ENCODE measurements at regions not wholly inside any gene's neighbourhood (a gene's known extent, or its start where the extent isn't known, plus 50 kb on each side); places are given as distances from the start of the nearest gene placed in this dataset.
"Not testable (repeated sequence)": the region's sequence is repeated elsewhere in the genome, so short reads cannot be mapped to it uniquely, and the experiment has no call there.

DNA sequence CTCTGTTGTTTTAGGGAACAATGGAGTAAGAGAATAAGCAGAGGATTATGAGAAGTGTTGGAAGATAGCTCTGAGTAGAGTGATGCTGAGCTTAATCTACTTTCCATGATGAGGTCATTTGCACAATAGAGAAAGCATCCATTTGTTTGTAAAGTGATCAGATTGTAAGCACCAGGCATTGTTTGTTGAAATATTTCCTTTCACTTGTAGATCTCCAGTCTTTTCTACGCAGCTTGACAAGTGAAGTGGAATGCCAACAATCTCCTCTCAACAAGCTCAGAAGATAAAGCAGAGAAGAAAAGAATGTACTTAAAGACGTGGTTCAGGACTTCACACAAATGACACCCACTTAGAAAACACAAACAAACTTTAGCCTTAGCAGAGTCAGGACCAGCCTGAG lies 80.1 kb upstream of the MARCKS start:
- peak in 1 of 2 donors; percentile 59 for DNase-seq (ENCODE audit: low read depth in 2 of 2)
- H3K4me3 ChIP-seq (replicated peaks in 1 of 2; ENCODE audit: low read depth in 2 of 2, low read length in 2 of 2), result no peak overlapping the region
- TF ChIP-seq, protein P1, sequence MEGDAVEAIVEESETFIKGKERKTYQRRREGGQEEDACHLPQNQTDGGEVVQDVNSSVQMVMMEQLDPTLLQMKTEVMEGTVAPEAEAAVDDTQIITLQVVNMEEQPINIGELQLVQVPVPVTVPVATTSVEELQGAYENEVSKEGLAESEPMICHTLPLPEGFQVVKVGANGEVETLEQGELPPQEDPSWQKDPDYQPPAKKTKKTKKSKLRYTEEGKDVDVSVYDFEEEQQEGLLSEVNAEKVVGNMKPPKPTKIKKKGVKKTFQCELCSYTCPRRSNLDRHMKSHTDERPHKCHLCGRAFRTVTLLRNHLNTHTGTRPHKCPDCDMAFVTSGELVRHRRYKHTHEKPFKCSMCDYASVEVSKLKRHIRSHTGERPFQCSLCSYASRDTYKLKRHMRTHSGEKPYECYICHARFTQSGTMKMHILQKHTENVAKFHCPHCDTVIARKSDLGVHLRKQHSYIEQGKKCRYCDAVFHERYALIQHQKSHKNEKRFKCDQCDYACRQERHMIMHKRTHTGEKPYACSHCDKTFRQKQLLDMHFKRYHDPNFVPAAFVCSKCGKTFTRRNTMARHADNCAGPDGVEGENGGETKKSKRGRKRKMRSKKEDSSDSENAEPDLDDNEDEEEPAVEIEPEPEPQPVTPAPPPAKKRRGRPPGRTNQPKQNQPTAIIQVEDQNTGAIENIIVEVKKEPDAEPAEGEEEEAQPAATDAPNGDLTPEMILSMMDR (IDR thresholded peaks at IDR 0.05; ENCODE audit: low read depth, low read length), result no peak

DNA sequence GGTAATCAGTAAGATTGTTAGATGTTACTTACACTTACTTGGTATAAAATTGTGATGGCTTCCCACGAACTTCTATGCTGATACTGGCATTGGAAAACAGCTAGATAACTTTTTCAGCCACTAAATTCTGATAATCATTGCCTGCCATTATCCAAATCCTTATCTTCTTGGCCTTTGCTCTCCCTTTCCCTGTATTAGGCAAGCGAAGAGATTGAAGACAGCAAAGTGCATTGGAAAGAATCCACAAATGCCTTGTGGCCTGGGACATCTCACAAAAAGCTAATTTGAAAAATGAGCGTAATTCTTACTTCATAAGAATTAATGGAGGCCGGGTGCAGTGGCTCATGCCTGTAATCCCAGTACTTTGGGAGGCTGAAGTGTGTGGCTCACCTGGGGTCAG lies 79.5 kb upstream of the MARCKS start:
- H3K4me3 ChIP-seq (replicated peaks in 1 of 2; ENCODE audit: low read depth in 2 of 2, low read length in 2 of 2), result no peak overlapping the region
- TF ChIP-seq, protein P1 (IDR thresholded peaks at IDR 0.05; ENCODE audit: low read depth, low read length), result no peak
- DNase-seq (ENCODE audit: low read depth in 2 of 2), result no peak

DNA sequence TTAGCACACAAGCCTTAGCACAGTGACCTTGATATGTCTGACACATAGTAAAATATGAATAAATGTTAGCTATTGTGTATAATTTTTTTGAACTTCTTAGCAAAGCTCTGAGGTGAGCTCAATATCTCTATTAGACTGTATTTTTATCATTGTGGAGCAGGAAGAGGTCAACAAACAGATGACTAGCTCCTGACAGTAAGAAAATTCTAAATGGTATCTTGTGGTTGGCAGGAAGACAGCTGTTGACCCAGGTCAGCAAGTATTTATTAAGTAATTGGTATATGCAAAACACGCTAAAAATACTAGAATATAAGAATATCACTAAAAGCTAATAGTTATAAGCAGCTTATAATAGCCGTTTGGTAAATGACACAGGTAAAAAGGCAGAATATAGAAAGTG lies 77.5 kb upstream of the MARCKS start:
- no peak for DNase-seq (ENCODE audit: low read depth in 2 of 2)
- TF ChIP-seq, protein P1 (IDR thresholded peaks at IDR 0.05; ENCODE audit: low read depth, low read length), result no peak
- no peak overlapping the region for H3K4me3 ChIP-seq (replicated peaks in 1 of 2; ENCODE audit: low read depth in 2 of 2, low read length in 2 of 2)

DNA sequence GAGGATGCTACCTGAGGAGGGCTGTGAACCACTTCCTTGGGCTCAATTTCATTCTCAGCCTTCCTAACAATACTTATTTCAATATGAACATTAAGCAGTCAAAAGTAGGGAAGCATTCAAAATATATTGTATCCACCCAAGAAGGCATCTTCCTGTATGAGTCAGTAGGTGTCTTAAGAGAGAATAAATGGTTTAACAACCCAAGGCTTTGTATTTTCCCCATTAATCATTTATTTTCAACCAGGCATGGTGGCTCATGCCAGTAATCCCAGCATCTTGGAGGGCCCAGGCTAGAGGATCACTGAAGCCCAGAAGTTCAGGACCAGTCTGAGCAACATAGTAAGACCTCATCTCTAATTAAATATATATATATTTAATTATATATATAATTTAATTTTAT lies 74.5 kb upstream of the MARCKS start:
- TF ChIP-seq, protein P1 (IDR thresholded peaks at IDR 0.05; ENCODE audit: low read depth, low read length), result no peak
- peak in 1 of 2 donors; percentile 17 for DNase-seq (ENCODE audit: low read depth in 2 of 2)
- no peak overlapping the region for H3K4me3 ChIP-seq (replicated peaks in 1 of 2; ENCODE audit: low read depth in 2 of 2, low read length in 2 of 2)

DNA sequence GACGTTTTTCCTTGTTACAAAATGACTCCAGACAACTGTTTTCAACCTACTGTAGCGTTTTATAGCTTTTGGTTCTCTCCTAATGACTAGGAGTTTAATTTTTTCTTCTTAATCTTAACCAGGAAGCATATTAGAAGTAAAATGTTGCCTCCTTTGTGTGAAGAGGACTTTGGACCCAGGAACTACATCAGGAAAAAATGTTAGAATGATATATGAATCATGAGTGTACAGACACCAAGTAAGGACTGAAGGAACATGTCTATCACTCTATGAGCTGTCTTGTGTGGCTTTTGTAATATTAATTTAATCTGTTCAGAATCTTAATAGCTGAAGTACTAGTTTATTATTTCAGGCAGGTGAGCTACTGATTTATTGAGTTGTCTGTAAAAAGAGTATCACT lies 71.0 kb upstream of the MARCKS start:
- no peak for DNase-seq (ENCODE audit: low read depth in 2 of 2)
- TF ChIP-seq, protein P1 (IDR thresholded peaks at IDR 0.05; ENCODE audit: low read depth, low read length), result no peak
- H3K4me3 ChIP-seq (replicated peaks in 1 of 2; ENCODE audit: low read depth in 2 of 2, low read length in 2 of 2), result no peak overlapping the region

DNA sequence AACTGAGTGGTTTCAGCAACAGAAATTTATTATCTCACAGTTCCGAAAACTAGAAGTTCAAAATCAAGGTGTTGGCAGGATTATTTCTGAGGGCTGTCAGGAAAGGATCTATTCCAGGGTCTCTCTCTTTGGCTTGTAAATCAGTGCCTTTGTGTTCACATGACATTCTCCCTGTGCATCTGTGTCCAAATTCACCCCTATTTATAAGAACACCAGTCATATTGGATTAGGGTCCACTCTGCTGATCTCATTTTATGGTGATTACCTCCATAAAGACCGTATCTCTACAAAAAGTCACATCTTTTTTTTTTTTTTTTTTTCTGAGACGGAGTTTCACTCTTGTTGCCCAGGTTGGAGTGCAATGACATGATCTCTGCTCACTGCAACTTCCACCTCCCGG lies 68.6 kb upstream of the MARCKS start:
- no peak for DNase-seq (ENCODE audit: low read depth in 2 of 2)
- H3K4me3 ChIP-seq (replicated peaks in 1 of 2; ENCODE audit: low read depth in 2 of 2, low read length in 2 of 2), result no peak overlapping the region
- TF ChIP-seq, protein P1 (IDR thresholded peaks at IDR 0.05; ENCODE audit: low read depth, low read length), result no peak

DNA sequence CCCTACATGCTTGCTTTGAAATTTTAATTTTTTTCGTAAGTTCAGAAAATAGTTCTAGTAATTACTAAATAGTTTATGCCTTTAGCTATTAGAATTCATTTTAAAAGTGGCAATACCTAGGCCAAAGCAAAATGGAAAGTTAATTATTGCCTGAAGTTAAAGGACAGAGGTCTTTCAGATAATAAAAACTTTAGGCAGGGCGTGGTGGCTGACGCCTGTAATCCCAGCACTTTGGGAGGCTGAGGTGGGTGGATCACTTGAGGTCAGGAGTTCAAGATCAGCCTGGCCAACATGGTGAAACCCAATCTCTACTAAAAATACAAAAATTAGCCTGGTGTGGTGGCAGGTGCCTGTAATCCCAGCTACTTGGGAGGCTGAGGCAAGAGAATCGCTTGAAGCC lies 65.9 kb upstream of the MARCKS start:
- not testable (repeated sequence) for DNase-seq (ENCODE audit: low read depth in 2 of 2); H3K4me3 ChIP-seq (replicated peaks in 1 of 2; ENCODE audit: low read depth in 2 of 2, low read length in 2 of 2)

DNA sequence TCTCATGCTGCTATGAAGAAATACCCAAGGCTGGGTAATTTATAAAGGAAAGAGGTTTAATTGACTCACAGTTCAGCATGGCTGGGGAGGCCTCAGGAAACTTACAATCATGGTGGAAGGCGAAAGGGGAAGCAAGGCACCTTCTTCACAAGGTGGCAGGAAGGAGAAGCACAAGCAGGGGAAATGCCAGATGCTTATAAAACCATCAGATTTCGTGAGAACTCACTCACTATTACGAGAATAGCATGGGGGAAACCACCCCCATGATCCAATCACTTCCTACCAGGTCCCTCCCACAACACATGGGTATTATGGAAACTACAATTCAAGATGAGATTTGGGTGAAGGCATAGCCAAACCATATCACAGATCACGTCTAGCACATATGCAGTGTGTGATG lies 61.8 kb upstream of the MARCKS start:
- not testable (repeated sequence) for DNase-seq (ENCODE audit: low read depth in 2 of 2); H3K4me3 ChIP-seq (replicated peaks in 1 of 2; ENCODE audit: low read depth in 2 of 2, low read length in 2 of 2)

All from cardiac fibroblast (primary cell).